Activated T-helper 9 cell treated with anti-CD3 and anti-CD28 coated beads, Interleukin-2, amount 50 U/mL, for 16 hours (primary cell): ENCODE measurements at regions not wholly inside any gene's neighbourhood (a gene's known extent, or its start where the extent isn't known, plus 50 kb on each side); places are given as distances from the start of the nearest gene placed in this dataset.
"Not testable (repeated sequence)": the region's sequence is repeated elsewhere in the genome, so short reads cannot be mapped to it uniquely, and the experiment has no call there.

ENCODE experiments used
- DNase-seq: peaks from one replicate; pipeline ENCODE4 v3.0.0-alpha.2; 2020; ENCODE audit warnings: low read depth

DNA sequence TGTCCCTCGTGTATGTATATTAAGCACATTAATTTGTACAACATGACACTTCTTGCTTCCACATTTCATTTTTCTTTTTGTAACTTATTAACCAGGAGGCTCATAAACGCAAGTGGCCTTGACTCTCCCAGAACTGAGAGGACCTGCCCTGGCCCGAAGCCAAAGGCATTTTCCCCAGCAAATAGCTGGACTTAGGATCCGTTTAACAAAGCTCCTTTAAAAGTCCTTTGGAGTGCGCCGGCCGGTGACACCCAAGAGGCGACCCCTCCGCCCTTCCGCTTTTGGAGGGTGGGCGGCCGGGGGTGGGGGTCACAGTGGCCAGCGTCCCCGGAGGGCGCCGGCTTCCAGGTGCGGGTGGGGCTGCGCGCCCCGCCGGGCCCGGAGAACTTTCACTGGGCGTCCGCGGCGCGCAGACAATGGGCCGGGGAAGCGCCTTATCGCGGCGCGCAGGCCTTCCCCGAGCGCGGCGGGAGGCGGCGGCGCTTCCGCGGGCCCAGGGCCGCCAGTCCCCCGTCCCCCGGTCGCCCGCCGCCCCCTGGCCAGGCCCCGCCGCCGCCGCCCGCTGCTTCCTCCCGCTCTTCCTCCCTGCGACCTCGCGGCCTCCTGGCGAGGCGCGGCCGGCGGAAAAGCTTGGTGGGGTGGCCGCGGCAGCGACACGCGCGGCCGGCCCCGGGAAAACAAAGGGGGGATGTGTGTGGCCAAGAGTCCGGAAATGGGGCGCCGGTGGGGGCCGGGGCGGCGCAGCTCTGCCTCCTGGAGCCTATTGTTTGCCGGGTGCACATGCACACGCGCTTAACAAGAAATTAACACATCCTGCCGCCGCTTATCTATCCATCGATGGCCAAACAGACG is 613.4 kb downstream of the MCTP2 start:
- no peak for DNase-seq

DNA sequence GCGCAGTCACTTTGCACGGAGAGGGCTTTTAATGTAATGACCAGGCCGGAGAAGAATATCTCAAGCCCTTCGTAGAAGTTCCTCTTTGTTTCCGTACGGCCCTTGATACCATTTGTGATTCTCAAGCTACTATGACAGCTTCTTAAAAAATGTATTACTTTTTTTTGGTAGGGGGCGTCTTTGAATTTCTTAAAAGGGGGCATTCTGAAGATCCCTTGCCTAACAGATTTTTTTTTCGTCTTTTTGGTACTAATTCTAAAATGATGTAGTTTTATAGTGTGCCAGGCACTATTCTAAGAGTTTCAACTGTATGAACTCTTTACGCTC is 614.0 kb downstream of the MCTP2 start:
- no peak for DNase-seq

DNA sequence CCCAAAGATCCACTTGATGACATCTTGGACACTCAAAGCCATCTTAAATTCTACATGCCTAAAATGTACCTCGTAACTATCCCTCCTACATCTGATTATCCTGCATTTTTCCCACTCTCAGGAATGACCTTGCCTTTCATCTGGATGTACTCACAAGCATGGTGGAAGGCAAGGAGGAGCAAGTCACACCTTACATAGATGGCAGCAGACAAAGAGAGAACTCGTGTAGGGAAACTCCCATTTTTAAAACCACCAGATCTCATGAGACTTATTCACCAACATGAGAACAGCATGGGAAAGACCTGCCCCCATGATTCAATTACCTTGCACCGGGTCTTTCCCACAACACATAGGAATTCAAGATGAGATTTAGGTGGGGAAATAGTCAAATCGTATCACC is 616.0 kb downstream of the MCTP2 start:
- DNase-seq: no peak

DNA sequence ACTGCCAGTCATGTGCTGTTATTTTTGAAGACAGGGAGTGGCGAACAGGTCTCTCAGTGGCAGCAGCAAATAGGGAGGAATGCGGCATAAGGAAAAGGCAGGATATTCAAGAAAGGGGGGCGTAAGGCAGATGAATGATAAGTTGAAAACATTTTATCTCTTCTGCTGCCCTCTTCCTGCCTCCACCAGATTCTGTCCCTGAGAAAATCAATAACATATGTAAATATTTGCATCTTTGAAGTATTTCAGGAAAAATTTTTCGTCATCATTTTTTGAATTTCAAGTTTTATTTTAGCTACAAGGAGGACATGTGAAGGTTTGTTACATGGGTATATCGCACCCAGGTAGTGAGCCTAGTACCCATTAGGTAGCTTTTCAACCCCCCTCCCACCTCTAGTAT is 616.7 kb downstream of the MCTP2 start:
- DNase-seq: no peak

DNA sequence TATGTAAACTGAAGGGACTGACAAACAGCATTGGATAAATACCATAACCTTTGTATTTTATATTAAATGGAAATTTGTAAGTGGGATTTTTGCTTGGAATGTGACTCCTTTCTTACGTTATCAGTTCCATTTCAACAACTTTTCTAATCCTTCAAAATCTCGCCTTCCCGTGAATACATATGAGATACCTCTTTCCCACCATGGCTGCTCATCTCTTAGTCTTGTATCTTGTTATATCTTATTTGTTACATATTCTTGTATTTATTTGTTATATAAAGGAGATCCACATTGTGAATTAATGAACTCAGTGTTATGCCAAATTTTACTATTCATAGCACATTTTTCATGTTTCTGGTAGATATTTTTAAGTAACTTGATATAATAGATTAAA is 623.7 kb downstream of the MCTP2 start:
- DNase-seq: no peak

DNA sequence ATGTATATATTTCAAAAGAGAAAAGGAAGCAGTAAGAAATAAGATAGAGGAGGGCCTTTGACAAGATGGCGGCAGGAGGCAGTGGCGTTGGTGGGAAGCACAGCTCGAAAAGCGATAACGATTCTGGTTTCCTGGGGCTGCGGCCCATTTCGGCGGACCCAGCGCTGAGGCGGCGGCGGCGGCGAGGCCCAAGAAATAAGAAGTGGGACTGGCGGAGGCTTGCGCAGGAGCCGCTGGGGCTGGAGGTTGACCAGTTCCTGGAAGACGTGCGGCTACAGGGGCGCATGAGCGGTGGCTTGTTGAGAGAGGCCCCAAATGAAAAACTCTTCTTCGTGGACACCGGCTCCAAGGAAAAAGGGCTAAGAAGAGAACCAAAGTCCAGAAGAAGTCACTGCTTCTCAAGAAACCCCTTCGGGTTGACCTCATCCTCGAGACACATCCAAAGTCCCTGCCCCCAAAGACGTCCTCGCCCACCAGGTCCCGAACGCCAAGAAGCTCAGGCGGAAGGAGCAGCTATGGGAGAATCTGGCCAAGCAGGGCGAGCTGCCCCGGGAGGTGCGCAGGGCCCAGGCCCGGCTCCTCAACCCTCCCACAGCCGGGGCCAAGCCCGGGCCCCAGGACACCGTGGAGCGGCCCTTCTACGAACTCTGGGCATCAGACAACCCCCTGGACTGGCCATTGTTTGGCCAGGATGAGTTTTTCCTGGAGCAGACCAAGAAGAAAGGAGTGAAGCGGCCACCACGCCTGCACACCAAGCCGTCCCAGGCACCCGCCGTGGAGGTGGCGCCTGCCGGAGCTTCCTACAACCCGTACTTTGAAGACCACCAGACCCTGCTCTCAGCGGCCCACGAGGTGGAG is 624.3 kb downstream of the MCTP2 start:
- no peak for DNase-seq

DNA sequence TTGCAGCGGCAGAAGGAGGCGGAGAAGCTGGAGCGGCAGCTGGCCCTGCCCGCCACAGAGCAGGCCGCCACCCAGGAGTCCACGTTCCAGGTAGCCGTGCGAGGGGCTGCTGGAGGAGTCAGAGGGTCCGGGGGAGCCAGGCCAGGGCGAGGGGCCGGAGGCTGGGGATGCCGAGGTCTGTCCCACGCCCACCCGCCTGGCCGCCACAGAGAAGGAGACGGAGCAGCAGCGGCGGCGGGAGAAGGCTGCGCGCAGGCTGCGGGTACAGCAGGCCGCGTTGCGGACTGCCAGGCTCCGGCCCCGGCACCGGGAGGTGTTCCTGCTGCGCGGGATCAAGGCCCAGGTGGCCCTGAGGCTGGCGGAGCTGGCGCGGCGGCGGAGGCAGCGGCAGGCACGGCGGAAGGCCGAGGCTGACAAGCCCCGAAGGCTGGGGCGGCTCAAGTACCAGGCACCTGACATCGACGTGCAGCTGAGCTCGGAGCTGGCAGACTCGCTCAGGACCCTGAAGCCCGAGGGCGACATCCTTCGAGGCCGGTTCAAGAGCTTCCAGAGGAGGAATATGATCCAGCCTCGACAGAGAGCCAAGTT is 625.0 kb downstream of the MCTP2 start:
- no peak for DNase-seq

DNA sequence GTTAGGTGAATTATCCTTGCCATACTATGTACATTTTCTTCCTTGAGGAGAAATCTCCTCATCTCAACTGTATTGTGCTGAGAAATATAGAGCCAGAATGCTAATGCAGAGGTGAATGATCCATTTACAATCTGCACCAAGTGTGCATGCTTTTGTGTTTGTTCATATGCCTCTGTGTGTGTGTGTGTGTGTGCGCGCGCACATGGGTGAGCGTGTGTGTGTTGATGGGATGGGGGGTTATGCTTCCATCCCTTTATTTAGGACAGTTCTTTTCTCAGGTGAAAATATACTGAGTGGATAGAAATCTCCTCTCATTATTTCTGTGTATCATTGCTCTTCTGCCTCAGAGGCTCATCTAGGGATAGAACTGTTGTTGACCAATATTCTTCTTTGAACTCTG is 626.1 kb downstream of the MCTP2 start:
- DNase-seq: no peak

DNA sequence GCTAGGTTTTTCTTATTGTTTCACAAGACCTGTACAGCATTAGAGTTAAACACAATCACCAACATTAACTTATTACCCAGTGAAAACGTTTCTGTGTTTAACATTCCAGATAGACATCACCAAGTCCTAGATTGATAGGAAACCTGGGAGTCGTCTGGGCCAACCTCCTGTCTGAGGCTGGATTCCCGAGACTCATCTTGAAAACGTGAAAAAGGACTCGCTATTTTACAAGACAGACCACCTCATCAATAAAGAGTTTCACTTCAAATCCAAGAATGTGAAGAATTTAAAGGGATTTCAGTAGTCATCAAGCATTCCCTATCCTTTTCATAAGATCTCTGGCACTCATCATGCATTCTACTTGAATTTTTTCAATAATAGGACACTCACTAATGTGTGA is 626.6 kb downstream of the MCTP2 start:
- no peak for DNase-seq

DNA sequence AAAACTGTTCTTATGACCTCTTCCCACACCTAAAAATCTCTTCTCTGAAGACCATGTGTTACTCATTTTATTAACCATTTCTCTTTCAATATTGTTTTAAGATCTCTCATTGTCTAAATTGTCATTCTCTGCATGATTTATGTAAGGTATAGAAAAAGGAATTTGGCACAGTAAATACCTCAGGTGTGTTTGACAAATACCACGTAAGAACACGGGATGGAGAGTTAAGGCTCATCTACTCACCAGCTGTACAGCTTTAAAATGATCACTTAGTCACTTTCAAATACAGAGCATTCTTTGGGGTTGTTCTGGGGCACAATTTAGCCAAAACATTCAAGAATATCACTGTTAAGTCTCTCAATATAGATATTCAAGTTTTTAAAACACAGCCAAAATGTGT is 627.1 kb downstream of the MCTP2 start:
- no peak for DNase-seq

DNA sequence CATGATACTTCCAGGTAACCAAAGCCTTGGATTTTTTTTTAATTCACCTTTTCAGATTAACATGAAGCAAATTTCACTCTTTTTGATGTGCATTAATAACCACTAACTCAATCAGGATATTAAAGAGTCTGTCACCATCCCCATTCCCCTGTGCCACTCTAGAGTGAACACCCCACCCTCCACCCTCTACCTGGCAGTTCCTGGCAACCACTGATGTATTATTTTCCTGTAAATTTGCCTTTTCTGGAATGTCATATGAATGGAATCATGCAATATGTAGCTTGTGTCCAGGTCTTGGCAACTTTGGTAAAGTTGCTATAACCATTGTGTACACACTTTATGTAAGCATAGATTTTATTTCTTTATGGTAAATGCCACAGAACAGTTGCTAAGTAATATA is 627.6 kb downstream of the MCTP2 start:
- DNase-seq: no peak

DNA sequence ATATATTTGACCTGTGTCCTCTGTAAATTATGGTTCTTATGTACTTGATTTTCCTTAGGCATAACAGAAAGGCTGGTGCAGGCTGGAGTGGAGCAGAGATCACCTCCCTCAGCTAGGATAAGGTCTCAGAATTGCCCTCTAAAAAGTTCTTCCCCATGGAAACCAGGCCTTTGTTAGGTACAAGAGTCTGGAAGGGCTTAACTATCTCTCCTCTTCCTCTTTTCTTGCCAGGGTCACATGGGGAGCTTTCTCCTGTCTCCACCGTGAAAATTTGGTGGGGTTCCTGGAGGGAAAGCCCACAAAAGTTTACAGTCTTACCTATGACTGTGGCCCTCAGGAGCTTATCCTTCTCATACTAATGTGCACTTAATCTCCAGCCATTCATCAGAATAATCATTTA is 633.2 kb downstream of the MCTP2 start:
- DNase-seq: no peak

DNA sequence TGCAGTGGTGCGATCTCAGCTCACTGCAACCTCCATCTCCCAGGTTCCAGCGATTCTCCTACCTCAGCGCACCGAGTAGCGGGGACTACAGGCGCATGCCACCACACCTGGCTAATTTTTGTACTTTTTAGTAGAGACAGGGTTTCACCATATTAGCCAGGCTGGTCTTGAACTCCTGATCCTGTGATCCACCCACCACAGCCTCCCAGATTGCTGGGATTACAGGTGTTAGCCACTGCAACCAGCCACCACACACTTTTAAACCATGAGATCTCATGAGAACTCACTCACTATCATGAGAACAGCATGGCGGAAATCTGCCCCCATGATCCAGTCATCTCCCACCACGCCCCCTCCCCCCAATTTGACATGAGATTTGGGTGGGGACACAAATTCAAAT is 636.9 kb downstream of the MCTP2 start:
- DNase-seq: not testable (repeated sequence)

DNA sequence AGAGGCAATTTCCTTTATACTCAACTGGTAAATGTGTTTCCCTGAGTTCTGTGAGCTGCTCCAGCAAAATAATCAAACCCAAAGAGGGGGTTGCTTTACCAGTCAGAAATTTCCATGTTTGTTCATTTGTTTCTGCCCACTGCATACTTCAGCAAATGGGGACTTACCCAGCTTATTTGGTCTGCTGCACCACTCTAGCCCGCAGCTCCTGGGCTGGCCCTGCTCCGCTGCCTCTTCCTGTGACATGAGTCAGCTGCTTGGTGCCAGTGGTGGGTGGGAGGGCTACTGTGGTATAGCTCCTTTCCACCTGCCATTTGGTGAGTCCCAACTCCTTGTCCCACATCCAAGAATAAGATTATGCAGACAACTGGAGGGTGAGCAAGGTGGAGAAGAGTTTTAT is 644.2 kb downstream of the MCTP2 start:
- no peak for DNase-seq

DNA sequence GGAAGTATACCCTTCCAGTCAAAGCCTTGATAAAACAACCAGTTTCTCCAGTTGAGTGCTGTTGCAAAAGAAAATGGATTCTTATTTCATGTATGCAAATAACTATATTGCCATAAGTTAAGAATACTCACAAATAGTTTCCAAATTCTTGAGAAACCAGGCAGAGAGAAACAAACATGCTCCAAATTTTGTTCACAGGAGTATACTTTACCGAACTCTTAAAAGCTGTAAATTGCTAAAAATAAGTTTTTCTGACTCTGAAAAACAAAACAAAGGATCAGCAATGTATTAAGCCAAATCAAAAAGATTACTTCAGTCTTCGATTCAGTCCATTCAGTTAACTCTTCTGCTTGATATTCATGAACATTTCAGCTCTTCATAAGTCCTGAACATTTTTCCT is 646.5 kb downstream of the MCTP2 start:
- DNase-seq: no peak

DNA sequence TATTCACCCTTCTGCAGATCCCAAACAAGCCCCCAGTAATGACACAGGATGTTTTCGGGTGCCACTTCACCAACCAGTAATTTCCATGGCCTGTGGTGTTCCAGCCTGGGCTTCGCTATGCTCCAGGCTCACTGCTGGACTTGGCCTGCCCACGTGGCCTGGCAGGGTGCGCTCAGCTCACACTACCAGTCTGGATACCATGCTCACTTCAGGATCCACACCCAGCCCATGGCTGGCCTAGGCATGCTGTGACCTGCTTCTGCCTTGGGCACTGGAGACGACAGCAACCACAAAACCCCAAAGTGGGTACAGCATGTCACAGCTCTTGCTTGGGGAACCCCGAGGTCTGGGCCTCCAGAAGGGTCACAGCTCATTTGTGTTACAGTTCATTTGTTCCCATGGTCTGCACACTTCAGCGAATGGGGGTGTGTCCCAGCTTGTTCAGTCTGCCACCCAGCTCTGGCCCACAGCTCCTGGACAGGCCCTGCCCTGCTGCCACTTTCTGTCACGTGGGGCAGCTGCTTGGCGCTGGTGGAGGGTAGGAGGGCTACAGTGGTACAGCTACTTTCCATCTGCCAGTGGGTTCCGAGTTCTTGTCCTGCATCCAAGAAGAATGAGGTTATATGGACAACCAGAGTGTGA is 650.8 kb downstream of the MCTP2 start:
- DNase-seq: no peak

DNA sequence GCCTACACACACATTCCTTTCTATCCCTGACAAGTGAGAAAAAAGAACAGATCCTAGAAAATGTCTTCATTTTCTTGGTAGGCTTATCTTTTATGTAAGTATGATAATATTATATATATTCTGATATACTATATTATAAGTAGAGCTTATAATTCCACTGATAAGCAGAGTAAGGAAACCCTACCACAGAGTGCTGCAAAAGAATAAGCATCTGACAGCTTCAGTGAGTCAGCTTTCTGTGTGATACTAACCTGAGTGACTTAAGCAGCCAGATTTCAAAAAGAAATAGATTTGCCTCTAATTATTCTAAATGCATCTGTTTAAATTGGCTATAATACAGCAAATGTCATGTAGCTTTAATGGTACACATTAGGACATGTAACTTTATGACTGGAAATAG is 656.0 kb downstream of the MCTP2 start:
- no peak for DNase-seq

DNA sequence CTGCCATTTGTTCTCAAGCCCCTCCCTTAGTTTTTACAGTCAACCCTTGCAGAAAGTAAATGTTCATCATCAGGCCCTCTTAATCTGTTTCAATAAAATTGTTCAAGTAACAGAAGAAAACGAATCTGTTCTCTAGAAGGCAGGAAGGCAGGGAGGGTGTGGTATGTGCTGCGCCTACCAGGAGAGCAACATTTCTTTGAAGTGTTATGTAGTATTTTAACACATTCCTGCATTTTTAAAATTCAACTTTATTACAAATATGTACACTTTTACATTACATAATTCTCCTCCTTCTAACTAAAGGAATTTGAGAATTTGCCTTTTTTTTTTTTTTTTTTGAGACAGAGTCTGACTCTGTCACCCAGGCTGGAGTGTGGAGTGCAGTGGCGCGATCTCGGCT is 657.8 kb downstream of the MCTP2 start:
- DNase-seq: no peak

DNA sequence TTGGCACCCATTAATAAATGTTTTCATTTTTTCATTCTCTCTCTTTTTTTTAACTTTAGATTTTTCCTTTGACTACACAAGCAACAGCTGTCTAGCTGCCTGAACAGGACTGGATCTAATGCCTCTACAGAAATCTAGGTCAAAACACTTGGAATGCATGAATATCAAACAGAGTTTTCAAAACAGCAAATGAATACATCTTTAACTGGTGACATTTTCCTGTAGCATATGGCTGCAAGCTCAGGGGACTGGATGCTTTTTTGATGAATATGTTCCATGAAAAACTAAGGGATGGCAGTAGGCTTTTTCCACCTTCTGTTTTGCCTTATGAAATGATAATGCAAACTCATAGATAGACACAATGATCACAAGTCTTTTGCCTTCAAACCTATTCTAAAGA is 661.7 kb downstream of the MCTP2 start:
- DNase-seq: no peak

DNA sequence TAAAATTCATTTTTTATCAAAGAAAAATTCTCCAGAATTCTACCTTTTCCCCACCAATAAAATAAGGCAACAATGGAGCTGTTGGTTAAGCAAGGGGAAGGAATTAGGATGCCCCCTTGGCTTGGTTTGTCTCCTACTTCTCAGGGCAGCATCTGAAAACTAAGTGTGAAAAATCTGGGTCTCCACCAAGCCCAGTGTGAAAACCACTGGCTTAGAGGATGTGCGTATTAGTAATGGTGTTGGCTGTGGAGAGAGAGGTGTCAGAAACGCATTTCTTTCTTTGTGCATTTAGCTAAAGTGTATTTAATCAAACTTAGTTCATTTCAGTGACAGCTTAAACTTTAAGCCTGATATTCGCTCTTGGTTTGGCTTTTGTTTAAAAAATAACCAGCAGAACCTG is 662.7 kb downstream of the MCTP2 start:
- no peak for DNase-seq

DNA sequence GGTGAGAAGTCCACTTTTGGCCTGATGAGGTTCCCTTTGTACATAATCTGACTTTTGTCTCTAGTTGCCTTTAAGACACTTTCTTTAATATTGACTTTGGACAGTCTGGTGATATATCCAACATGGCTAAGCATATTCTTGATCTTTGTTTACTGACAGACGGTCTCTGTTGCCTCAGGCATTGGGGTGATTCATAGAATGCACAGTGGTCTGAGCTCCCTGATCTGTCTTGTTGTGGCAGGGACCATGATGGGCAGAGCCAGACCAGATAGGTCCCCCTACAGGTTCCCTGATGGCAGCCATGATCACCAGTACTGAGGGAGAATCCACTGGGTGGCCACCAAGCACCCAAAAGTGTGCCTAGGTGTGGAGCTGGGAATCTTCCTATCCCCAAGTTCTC is 678.1 kb downstream of the MCTP2 start:
- no peak for DNase-seq

DNA sequence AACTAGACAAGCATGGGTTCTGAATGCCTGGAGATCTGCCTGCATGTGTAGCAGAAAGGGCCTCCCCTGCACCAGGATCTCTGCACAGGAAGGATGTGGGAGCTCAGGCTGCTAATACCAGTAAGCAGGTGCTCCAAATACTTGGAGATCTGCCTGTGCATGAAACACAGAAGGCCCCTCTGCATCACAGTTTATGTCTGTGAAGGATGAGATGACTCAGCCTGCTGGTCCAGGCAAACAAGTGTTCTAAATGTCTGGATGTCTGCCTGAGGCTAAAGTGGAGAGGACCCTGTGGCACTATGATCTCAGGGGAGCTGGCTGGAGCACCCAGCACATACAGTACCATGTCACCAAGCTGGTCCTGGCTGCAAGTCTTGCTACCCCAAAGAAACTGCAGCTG is 678.8 kb downstream of the MCTP2 start:
- DNase-seq: no peak

DNA sequence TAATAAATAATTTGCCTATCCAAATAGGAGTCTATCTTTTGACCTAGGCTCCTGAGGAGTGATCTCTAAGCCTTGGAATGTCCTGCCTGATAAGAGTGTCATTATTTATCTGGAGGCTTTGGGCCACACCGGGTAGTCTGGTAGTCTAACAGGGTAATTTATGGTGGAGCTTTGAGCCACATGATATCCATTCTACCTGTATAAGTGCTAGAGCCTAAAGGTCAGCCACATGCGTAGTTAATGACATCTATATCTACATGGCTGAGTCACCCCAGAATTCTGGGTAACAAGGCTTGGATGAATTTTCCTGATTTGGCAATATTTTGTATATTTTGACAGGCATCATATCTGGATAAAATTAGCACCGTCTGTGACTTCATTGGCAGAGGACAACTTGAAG is 681.4 kb downstream of the MCTP2 start:
- DNase-seq: no peak
